Glutamatergic neuron (in vitro differentiated cells): ENCODE measurements at regions not wholly inside any gene's neighbourhood (a gene's known extent, or its start where the extent isn't known, plus 50 kb on each side); places are given as distances from the start of the nearest gene placed in this dataset.

Source experiments
- DNase-seq: peaks from one replicate; pipeline ENCODE4 v3.0.0; 2022
- H3K27ac Mint-ChIP-seq: one replicate; pipeline ENCODE4 v1.8.0; 2020; ENCODE audit warnings: mild to moderate bottlenecking, mixed read lengths, inconsistent platforms; ENCODE audit not compliant: unreplicated experiment
- H3K27me3 Mint-ChIP-seq: one replicate; pipeline ENCODE4 v1.8.0; 2020; ENCODE audit warnings: mild to moderate bottlenecking, moderate library complexity, mixed read lengths, inconsistent platforms; ENCODE audit not compliant: unreplicated experiment
- H3K36me3 Mint-ChIP-seq: one replicate; pipeline ENCODE4 v1.8.0; 2020; ENCODE audit warnings: mild to moderate bottlenecking, mixed read lengths, inconsistent platforms; ENCODE audit not compliant: unreplicated experiment
- H3K4me1 Mint-ChIP-seq: one replicate; pipeline ENCODE4 v1.8.0; 2020; ENCODE audit warnings: mild to moderate bottlenecking, low read depth, mixed read lengths, inconsistent platforms; ENCODE audit not compliant: unreplicated experiment
- H3K4me3 Mint-ChIP-seq: one replicate; pipeline ENCODE4 v1.8.0; 2020; ENCODE audit warnings: mild to moderate bottlenecking, mixed read lengths, inconsistent platforms; ENCODE audit not compliant: unreplicated experiment
- H3K9me3 Mint-ChIP-seq: one replicate; pipeline ENCODE4 v1.8.0; 2020; ENCODE audit warnings: mild to moderate bottlenecking, moderate library complexity, mixed read lengths, inconsistent platforms; ENCODE audit not compliant: unreplicated experiment
- TF ChIP-seq, protein P1 (sequence below): fragments of 200-600 bp; sonication (generic); IDR thresholded peaks from one replicate; pipeline ENCODE4 v1.5.0; 2021; ENCODE audit not compliant: partially characterized antibody, unreplicated experiment

DNA sequence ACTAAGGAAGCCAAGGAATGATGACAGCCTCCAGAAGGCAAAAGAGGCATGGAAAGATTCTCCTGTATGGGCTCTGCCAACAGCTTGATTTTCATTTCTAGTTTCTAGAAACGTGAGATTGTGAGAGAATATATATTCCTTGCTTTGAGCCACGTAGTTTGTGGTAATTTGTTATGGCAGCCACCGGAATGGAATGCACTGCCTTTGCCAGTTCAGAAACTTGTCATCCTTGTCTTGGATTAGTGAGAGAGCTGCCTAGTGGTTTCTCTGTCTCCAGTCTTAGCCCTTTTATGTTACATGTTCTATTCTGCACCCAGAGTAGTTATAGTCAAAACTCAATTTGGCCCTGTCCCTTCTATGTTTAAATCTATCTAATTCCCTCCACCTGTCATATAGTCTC lies 216.0 kb upstream of the PTGFR start:
- no peak for DNase-seq
- Mint-ChIP-seq H3K9me3 (no peaks in the 10 kb centered on the region), H3K27ac (no peak overlapping the region), H3K4me1 (no peaks in the 10 kb centered on the region), H3K4me3 (no peak overlapping the region), H3K36me3 (no peaks in the 10 kb centered on the region), H3K27me3 (no peaks in the 10 kb centered on the region)
- TF ChIP-seq, protein P1, sequence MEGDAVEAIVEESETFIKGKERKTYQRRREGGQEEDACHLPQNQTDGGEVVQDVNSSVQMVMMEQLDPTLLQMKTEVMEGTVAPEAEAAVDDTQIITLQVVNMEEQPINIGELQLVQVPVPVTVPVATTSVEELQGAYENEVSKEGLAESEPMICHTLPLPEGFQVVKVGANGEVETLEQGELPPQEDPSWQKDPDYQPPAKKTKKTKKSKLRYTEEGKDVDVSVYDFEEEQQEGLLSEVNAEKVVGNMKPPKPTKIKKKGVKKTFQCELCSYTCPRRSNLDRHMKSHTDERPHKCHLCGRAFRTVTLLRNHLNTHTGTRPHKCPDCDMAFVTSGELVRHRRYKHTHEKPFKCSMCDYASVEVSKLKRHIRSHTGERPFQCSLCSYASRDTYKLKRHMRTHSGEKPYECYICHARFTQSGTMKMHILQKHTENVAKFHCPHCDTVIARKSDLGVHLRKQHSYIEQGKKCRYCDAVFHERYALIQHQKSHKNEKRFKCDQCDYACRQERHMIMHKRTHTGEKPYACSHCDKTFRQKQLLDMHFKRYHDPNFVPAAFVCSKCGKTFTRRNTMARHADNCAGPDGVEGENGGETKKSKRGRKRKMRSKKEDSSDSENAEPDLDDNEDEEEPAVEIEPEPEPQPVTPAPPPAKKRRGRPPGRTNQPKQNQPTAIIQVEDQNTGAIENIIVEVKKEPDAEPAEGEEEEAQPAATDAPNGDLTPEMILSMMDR: no peak

DNA sequence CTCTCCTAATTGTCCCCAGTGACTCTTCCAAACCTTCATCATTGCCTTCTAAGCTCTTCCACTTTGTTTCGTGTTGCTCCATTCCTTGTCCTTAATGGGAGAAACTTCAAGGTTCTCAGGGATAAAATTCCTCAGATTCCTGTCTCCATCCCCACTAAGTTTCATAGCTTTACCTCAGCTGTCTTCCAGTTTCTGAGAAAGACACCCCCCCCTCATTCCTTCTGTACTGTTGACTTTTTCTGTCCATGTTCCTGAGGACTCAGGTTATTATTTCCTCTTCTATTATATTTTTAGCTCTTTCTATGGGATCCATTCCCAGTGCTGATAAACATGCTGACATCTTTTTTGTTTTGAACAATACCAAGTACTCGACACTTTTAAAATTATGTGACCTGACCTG lies 215.3 kb upstream of the PTGFR start:
- TF ChIP-seq, protein P1: no peak
- no peaks in the 10 kb centered on the region for H3K36me3 Mint-ChIP-seq
- no peaks in the 10 kb centered on the region for H3K4me1 Mint-ChIP-seq
- H3K27me3 Mint-ChIP-seq: no peaks in the 10 kb centered on the region
- H3K27ac Mint-ChIP-seq: no peak overlapping the region
- DNase-seq: no peak
- no peaks in the 10 kb centered on the region for H3K9me3 Mint-ChIP-seq
- no peak overlapping the region for H3K4me3 Mint-ChIP-seq

- Mint-ChIP-seq H3K36me3 (no peaks in the 10 kb centered on the region), H3K4me1 (no peaks in the 10 kb centered on the region), H3K4me3 (no peak overlapping the region), H3K27ac (no peak overlapping the region), H3K9me3 (no peaks in the 10 kb centered on the region), H3K27me3 (no peaks in the 10 kb centered on the region)
- no peak for DNase-seq
- TF ChIP-seq, protein P1: no peak
These were observed 214.7 kb upstream of the PTGFR start for GRCh38 chr1:78275906-78276685.

DNA sequence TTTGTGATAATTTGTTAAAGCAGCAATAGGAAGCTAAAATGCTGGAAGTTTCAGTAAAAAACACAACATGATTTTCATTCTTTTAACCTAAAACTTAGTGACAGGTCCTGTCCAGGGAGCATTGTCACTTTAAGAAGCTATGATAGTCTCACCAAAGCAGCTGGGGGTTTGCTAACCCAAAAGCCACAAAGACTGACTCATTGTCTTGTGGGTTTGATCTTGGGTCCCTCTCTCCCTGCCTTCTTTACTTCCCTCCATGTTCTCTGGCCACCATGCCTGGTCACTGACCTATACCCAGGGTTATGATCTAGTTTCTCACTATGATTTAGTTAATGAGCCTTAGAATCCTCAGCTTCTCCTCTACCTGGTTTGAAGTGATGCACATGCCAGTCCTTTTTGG lies 213.5 kb upstream of the PTGFR start:
- H3K36me3 Mint-ChIP-seq: no peaks in the 10 kb centered on the region
- H3K9me3 Mint-ChIP-seq: no peaks in the 10 kb centered on the region
- no peak overlapping the region for H3K4me3 Mint-ChIP-seq
- no peak for DNase-seq
- TF ChIP-seq, protein P1: no peak
- H3K27me3 Mint-ChIP-seq: no peaks in the 10 kb centered on the region
- no peaks in the 10 kb centered on the region for H3K4me1 Mint-ChIP-seq
- H3K27ac Mint-ChIP-seq: no peak overlapping the region

DNA sequence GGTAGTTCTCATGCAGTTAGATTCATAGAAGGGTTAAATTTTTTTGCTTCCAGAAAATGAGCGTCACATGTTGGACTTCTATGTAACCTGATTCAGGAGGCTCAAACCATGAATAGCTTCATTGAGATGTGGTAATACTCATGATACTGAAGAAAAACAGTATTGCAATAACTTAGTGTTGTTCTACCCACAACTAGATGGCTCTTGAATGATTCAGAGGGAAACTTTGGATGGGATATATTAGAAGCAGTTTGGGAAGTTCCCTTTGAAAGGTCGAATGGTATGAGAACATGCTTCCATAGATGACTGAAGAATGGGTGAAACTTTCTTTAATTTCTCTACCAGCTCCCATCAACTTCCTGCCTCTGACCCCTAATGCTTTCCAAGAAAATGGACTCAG lies 211.7 kb upstream of the PTGFR start:
- Mint-ChIP-seq H3K27ac (no peak overlapping the region), H3K9me3 (no peaks in the 10 kb centered on the region), H3K4me3 (no peak overlapping the region), H3K27me3 (no peaks in the 10 kb centered on the region), H3K4me1 (no peaks in the 10 kb centered on the region), H3K36me3 (no peaks in the 10 kb centered on the region)
- TF ChIP-seq, protein P1: no peak
- DNase-seq: no peak
